ENCODE measurements at regions not wholly inside any gene's neighbourhood (a gene's known extent, or its start where the extent isn't known, plus 50 kb on each side); places are given as distances from the start of the nearest gene placed in this dataset.
"Not testable (repeated sequence)": the region's sequence is repeated elsewhere in the genome, so short reads cannot be mapped to it uniquely, and the experiment has no call there.

GRCh38 chr19:30806311-30806710 lies 434.1 kb downstream of the ZNF536 start:
- POLR2A ChIA-PET, result no interaction called here
- H3K9me3 Mint-ChIP-seq (ENCODE audit: unreplicated experiment), result peaks cover 27% of the 10 kb centered on the region

GRCh38 chr19:30804751-30805150 lies 432.6 kb downstream of the ZNF536 start:
- no peak for TF ChIP-seq CTCF (IDR thresholded peaks at IDR 0.05; ENCODE audit: unreplicated experiment)
- Mint-ChIP-seq H3K27me3 (ENCODE audit: insufficient read depth, unreplicated experiment) (no peaks in the 10 kb centered on the region), H3K36me3 (ENCODE audit: insufficient read depth, unreplicated experiment) (no peaks in the 10 kb centered on the region), H3K27ac (ENCODE audit: low read depth, unreplicated experiment) (no peak overlapping the region), H3K4me1 (ENCODE audit: insufficient read depth, unreplicated experiment) (no peaks in the 10 kb centered on the region), H3K9me3 (ENCODE audit: unreplicated experiment) (peaks cover 15% of the 10 kb centered on the region), H3K4me3 (ENCODE audit: unreplicated experiment) (no peak overlapping the region)
- BruUV-seq (replicated peaks), result no TSS peak
- no peak for DNase-seq (ENCODE audit: unreplicated experiment)
- POLR2A ChIA-PET, result no interaction called here
- CTCF ChIA-PET, result no interaction called here
- intact Hi-C loops (cut with micrococcal nuclease), result no loop called here

More at GRCh38 chr19:30806311-30806710, 434.1 kb downstream of the ZNF536 start:
- no peak for TF ChIP-seq CTCF (IDR thresholded peaks at IDR 0.05; ENCODE audit: unreplicated experiment)
- H3K27me3 Mint-ChIP-seq (ENCODE audit: insufficient read depth, unreplicated experiment), result no peaks in the 10 kb centered on the region
- no peak for DNase-seq (ENCODE audit: unreplicated experiment)
- no peak overlapping the region for H3K27ac Mint-ChIP-seq (ENCODE audit: low read depth, unreplicated experiment)
- BruUV-seq (replicated peaks), result no TSS peak
- no peaks in the 10 kb centered on the region for H3K4me1 Mint-ChIP-seq (ENCODE audit: insufficient read depth, unreplicated experiment)
- CTCF ChIA-PET, result no interaction called here
- H3K36me3 Mint-ChIP-seq (ENCODE audit: insufficient read depth, unreplicated experiment), result no peaks in the 10 kb centered on the region
- intact Hi-C loops (cut with micrococcal nuclease), result no loop called here
- no peak overlapping the region for H3K4me3 Mint-ChIP-seq (ENCODE audit: unreplicated experiment)

GRCh38 chr19:30804333-30804732 lies 432.1 kb downstream of the ZNF536 start:
- H3K36me3 Mint-ChIP-seq (ENCODE audit: insufficient read depth, unreplicated experiment); H3K4me1 Mint-ChIP-seq (ENCODE audit: insufficient read depth, unreplicated experiment); H3K4me3 Mint-ChIP-seq (ENCODE audit: unreplicated experiment); H3K27me3 Mint-ChIP-seq (ENCODE audit: insufficient read depth, unreplicated experiment); H3K27ac Mint-ChIP-seq (ENCODE audit: low read depth, unreplicated experiment); DNase-seq (ENCODE audit: unreplicated experiment); POLR2A ChIA-PET; CTCF ChIA-PET; intact Hi-C loops (cut with micrococcal nuclease); BruUV-seq (replicated peaks): not testable (repeated sequence)
- peaks cover 13% of the 10 kb centered on the region for H3K9me3 Mint-ChIP-seq (ENCODE audit: unreplicated experiment)

- CTCF ChIA-PET, result interaction anchor here (0.6 kb wide), 1 partner anchor 1510 kb away, joined by 3 read pairs; no protein-coding TSS in a partner anchor
- H3K4me3 Mint-ChIP-seq (ENCODE audit: unreplicated experiment), result no peak overlapping the region
- DNase-seq (ENCODE audit: unreplicated experiment), result no peak
- no TSS peak for BruUV-seq (replicated peaks)
- no peaks in the 10 kb centered on the region for H3K4me1 Mint-ChIP-seq (ENCODE audit: insufficient read depth, unreplicated experiment)
- POLR2A ChIA-PET, result no interaction called here
- intact Hi-C loops (cut with micrococcal nuclease), result no loop called here
- H3K27ac Mint-ChIP-seq (ENCODE audit: low read depth, unreplicated experiment), result no peak overlapping the region
- no peaks in the 10 kb centered on the region for H3K27me3 Mint-ChIP-seq (ENCODE audit: insufficient read depth, unreplicated experiment)
- no peak for TF ChIP-seq CTCF (IDR thresholded peaks at IDR 0.05; ENCODE audit: unreplicated experiment)
- no peaks in the 10 kb centered on the region for H3K36me3 Mint-ChIP-seq (ENCODE audit: insufficient read depth, unreplicated experiment)
- H3K9me3 Mint-ChIP-seq (ENCODE audit: unreplicated experiment), result no peaks in the 10 kb centered on the region
These were observed 430.3 kb downstream of the ZNF536 start for GRCh38 chr19:30802424-30803013.
